ENCODE measurements at regions not wholly inside any gene's neighbourhood (a gene's known extent, or its start where the extent isn't known, plus 50 kb on each side); places are given as distances from the start of the nearest gene placed in this dataset.

DNA sequence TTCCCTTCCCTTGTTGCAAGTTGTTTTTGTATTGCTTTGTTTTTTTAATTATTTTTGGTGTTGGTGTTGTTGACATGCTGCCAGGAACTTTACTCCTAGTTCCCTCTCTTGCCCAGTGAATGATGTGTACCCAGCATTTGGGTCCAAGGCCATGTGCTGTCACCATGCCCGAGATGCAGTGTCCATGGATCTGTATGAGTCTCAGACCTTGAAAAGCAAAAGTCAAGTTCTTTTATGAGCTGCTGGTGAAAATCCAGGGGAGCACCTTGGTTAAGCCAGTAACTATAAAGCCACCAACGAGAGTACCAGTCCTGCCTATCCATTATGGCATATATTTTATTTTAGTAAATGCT lies 236.4 kb downstream of the BCL11A start:
- Histone ChIP-seq H3K27ac (ENCODE audit: low read depth, low read length, poor library complexity, severe bottlenecking) (no peak overlapping the region), H3K27me3 (ENCODE audit: insufficient read depth, low read length) (no peaks in the 10 kb centered on the region), H3K9me3 (ENCODE audit: low read length) (no peaks in the 10 kb centered on the region), H3K36me3 (ENCODE audit: insufficient read depth, low read length) (no peaks in the 10 kb centered on the region), H4K20me1 (ENCODE audit: insufficient read depth, low read length) (no peaks in the 10 kb centered on the region), H3K9me2 (ENCODE audit: low read depth, low read length) (no peaks in the 10 kb centered on the region), H3K79me2 (ENCODE audit: insufficient read depth, low read length) (no peaks in the 10 kb centered on the region), H2AFZ (ENCODE audit: low read length) (no peak overlapping the region), H3F3A (ENCODE audit: insufficient read depth, low read length) (no peaks in the 10 kb centered on the region), H3K4me2 (ENCODE audit: low read length) (peak overlapping the region; percentile 46; the same call in 1 of the 2 replicates), H3K4me1 (ENCODE audit: insufficient read depth, low read length, severe bottlenecking) (peaks cover 31% of the 10 kb centered on the region), H3K9ac (ENCODE audit: low read length) (no peak overlapping the region), H3K4me3 (ENCODE audit: low read depth, low read length, poor library complexity, severe bottlenecking) (no peak overlapping the region)
- TF ChIP-seq, protein P1, sequence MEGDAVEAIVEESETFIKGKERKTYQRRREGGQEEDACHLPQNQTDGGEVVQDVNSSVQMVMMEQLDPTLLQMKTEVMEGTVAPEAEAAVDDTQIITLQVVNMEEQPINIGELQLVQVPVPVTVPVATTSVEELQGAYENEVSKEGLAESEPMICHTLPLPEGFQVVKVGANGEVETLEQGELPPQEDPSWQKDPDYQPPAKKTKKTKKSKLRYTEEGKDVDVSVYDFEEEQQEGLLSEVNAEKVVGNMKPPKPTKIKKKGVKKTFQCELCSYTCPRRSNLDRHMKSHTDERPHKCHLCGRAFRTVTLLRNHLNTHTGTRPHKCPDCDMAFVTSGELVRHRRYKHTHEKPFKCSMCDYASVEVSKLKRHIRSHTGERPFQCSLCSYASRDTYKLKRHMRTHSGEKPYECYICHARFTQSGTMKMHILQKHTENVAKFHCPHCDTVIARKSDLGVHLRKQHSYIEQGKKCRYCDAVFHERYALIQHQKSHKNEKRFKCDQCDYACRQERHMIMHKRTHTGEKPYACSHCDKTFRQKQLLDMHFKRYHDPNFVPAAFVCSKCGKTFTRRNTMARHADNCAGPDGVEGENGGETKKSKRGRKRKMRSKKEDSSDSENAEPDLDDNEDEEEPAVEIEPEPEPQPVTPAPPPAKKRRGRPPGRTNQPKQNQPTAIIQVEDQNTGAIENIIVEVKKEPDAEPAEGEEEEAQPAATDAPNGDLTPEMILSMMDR (IDR thresholded peaks at IDR 0.05; ENCODE audit: low read length) = no peak
- TF ChIP-seq EZH2 (IDR thresholded peaks at IDR 0.05; ENCODE audit: borderline replicate concordance, low read length) = no peak

GRCh38 chr2:60316381-60317033 lies 236.9 kb downstream of the BCL11A start:
- H3K4me3 ChIP-seq (ENCODE audit: low read depth, low read length, poor library complexity, severe bottlenecking) = no peak overlapping the region

GRCh38 chr2:60313470-60314172 lies 239.8 kb downstream of the BCL11A start:
- Histone ChIP-seq H2AFZ (ENCODE audit: low read length) (no peak overlapping the region), H3K4me2 (ENCODE audit: low read length) (no peak overlapping the region), H3K9me2 (ENCODE audit: low read depth, low read length) (no peaks in the 10 kb centered on the region), H3K27me3 (ENCODE audit: insufficient read depth, low read length) (no peaks in the 10 kb centered on the region), H3K9ac (ENCODE audit: low read length) (no peak overlapping the region), H3K36me3 (ENCODE audit: insufficient read depth, low read length) (no peaks in the 10 kb centered on the region), H3K4me1 (ENCODE audit: insufficient read depth, low read length, severe bottlenecking) (peaks cover 28% of the 10 kb centered on the region), H4K20me1 (ENCODE audit: insufficient read depth, low read length) (no peaks in the 10 kb centered on the region), H3F3A (ENCODE audit: insufficient read depth, low read length) (no peaks in the 10 kb centered on the region), H3K79me2 (ENCODE audit: insufficient read depth, low read length) (no peaks in the 10 kb centered on the region), H3K4me3 (ENCODE audit: low read depth, low read length, poor library complexity, severe bottlenecking) (no peak overlapping the region), H3K27ac (ENCODE audit: low read depth, low read length, poor library complexity, severe bottlenecking) (no peak overlapping the region), H3K9me3 (ENCODE audit: low read length) (no peaks in the 10 kb centered on the region)
- TF ChIP-seq EZH2 (IDR thresholded peaks at IDR 0.05; ENCODE audit: borderline replicate concordance, low read length) = no peak
- TF ChIP-seq, protein P1 (IDR thresholded peaks at IDR 0.05; ENCODE audit: low read length) = no peak

More at GRCh38 chr2:60316381-60317033, 236.9 kb downstream of the BCL11A start:
- Histone ChIP-seq H3K36me3 (ENCODE audit: insufficient read depth, low read length) (no peaks in the 10 kb centered on the region), H3K79me2 (ENCODE audit: insufficient read depth, low read length) (no peaks in the 10 kb centered on the region), H4K20me1 (ENCODE audit: insufficient read depth, low read length) (no peaks in the 10 kb centered on the region), H3K27ac (ENCODE audit: low read depth, low read length, poor library complexity, severe bottlenecking) (no peak overlapping the region), H3K9ac (ENCODE audit: low read length) (no peak overlapping the region), H3K4me2 (ENCODE audit: low read length) (no peak overlapping the region), H3K4me1 (ENCODE audit: insufficient read depth, low read length, severe bottlenecking) (peaks cover 31% of the 10 kb centered on the region), H3K9me3 (ENCODE audit: low read length) (no peaks in the 10 kb centered on the region), H3F3A (ENCODE audit: insufficient read depth, low read length) (no peaks in the 10 kb centered on the region), H2AFZ (ENCODE audit: low read length) (no peak overlapping the region), H3K9me2 (ENCODE audit: low read depth, low read length) (no peaks in the 10 kb centered on the region), H3K27me3 (ENCODE audit: insufficient read depth, low read length) (no peaks in the 10 kb centered on the region)
- no peak for TF ChIP-seq EZH2 (IDR thresholded peaks at IDR 0.05; ENCODE audit: borderline replicate concordance, low read length)

Measured in OCI-LY1 (cell line).